GM18858 (cell line): ENCODE measurements at regions not wholly inside any gene's neighbourhood (a gene's known extent, or its start where the extent isn't known, plus 50 kb on each side); places are given as distances from the start of the nearest gene placed in this dataset.
"Not testable (repeated sequence)": the region's sequence is repeated elsewhere in the genome, so short reads cannot be mapped to it uniquely, and the experiment has no call there.

Experiments
- ATAC-seq: cut with Tn5 transposase; IDR thresholded peaks from one replicate; pipeline ENCODE4 v1.9.1; 2021; ENCODE audit not compliant: unreplicated experiment

DNA sequence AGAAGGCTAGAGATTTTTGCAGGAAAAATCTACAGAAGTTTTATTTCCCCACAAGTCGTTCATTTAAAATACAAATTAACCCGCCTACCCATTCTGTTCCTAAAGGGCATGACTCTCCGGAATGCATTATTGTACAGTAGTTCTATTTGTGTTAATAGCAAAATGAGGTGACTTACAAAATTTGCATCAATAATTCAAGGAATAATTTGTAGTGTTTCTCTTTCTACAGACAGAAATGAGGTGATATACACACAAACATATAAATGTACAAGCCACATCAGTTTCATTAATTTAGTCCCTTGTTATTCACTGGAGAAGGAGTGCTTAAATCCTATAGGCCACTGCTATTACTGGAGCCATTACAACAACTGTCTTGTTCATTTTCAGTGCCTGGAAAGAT, 501.3 kb upstream of the DIAPH2 start:
- ATAC-seq = no peak

DNA sequence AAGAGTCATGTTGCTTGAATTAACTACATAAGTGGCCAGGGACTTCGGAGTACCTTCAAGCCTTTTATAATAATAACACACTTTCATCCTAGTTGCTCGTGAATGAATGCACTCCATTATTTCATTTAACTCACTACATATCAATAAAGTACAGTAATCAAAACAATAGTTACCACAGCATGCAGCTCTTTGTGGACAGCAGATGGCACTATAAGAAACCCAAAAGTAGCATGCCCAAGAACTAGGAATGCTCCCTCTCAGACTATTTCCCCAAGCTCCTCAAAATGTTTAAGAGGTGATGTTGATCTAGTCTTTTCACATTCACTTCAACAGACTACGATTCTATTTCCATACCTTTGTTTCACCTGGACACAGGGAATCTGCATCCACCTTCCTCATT, 500.8 kb upstream of the DIAPH2 start:
- no peak for ATAC-seq

DNA sequence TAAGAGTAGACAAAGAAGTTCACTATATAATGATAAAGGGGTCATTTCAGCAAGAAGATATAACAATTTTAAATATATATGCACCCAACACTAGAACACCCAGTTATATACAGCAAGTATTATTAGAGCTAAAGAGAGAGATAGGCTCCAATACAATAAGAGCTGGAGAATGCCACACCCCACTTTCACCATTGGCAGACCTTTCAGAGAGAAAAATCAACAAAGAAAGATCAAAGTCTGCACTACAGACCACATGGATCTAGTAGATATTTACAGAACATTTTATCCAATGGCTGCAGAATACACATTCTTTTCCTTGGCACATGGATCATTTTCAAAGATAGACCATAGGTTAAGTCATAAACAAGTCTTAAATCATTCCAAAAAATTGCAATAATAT, 479.7 kb upstream of the DIAPH2 start:
- ATAC-seq = no peak

DNA sequence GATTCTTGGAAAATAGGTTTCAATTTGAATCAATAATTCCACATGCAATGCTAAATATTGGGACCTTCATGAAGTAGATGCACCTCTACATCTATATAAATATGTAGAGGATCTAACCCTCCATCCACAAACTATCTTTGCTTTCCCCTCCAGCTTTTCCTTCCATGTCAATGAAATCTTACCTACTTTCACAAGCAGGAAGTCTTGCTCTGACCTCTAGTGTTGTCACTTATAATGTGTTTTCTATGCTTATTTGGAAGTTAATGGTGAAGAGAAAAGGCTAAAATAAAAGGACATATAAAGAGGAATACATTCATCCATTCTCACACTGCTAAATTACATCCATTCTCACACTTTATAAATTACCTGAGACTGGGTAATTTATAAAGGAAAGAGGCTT, 472.7 kb upstream of the DIAPH2 start:
- no peak for ATAC-seq

DNA sequence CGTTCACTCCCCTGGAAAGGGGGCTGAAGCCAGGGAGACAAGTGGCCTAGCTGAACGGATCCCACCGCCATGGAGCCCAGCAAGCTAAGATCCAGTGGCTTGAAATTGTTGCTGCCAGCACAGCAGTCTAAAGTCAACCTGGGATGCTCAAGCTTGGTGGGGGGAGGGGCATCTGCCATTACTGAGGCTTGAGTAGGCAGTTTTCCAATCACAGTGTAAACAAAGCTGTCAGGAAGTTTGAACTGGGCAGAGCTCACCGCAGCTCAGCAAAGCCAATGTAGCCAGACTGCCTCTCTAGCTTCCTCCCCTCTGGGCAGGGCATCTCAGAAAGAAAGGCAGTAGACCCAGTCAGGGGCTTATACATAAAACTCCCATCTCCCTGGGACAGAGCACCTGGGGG, 470.0 kb upstream of the DIAPH2 start:
- not testable (repeated sequence) for ATAC-seq

DNA sequence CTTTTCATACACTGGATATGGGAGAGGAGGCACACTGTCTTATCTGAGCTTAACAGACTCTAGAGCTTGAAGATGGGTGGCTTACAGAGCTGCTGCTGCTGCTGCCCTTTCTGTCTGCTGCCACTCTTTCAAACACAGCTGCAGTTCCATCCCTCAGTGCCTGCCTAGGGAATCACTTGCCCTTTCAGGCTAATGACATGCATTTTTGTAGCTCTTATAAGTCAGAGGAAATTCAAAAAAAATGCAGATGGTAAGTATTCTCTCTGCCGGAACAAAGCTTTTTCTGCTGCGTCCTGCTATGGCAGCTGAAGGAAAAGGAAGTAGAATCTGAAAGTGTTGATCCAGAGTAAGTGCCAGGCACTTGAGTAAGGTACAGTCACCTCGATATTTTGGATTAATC, 460.4 kb upstream of the DIAPH2 start:
- ATAC-seq = no peak

DNA sequence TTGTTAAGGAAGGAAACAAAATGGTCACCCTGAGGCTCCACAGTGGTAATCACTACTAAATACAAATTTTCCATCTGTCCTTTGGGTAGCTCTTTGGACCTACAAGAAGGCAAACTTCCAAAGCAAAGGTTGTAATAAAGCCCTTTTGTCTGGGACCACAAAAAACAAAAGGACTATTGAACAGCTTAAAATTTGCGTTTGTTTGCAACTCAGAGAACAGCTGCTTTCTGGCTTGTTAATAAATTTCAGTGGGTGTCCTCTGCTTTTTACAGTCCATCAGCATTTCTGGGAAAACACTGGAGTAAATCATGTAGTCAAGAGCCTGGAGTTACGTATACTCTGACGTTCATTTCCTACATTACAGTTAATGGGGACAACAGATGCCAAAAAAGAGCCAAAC, 439.7 kb upstream of the DIAPH2 start:
- ATAC-seq = no peak

DNA sequence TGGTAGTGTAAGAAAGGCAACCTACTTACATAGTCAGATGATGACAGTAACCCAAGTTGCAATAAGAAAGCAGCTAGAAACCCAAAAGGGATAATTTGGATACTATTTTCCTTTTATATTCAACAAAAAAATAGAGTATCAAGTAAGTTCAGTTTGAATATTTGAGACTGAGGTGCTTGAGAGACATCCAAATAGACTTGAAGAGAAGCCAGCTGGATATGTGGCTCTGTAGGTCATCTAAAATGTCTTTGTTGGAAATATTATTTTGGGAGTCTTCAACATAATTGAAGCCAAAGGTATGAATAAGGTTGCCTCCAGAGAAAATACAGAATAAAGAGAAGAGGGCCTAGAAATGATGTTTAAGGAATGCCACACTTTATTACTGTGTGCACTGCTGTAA, 438.2 kb upstream of the DIAPH2 start:
- no peak for ATAC-seq
